Brain microvascular endothelial cell (primary cell): ENCODE measurements at regions not wholly inside any gene's neighbourhood (a gene's known extent, or its start where the extent isn't known, plus 50 kb on each side); places are given as distances from the start of the nearest gene placed in this dataset.

ENCODE experiments used
- DNase-seq: peaks from one replicate; pipeline ENCODE4 v3.0.0-alpha.2; 2020
- H3K27ac ChIP-seq: fragments of 250-450 bp; sonication (Bioruptor Pico); 2 replicates; pipeline ENCODE4 v1.5.1; 2020; ENCODE audit warnings: mild to moderate bottlenecking, moderate library complexity
- H3K27me3 ChIP-seq: fragments of 250-450 bp; sonication (Bioruptor Pico); replicated peaks from 2 replicates; pipeline ENCODE4 v1.5.1; 2020; ENCODE audit warnings: mild to moderate bottlenecking
- H3K36me3 ChIP-seq: fragments of 250-450 bp; sonication (Bioruptor Pico); replicated peaks from 2 replicates; pipeline ENCODE4 v1.5.1; 2020; ENCODE audit warnings: mild to moderate bottlenecking
- H3K4me3 ChIP-seq: 2 replicates; pipeline ENCODE4 v1.5.1; 2011; ENCODE audit warnings: low read depth, mild to moderate bottlenecking, control low read depth, low read length, moderate library complexity
- in situ Hi-C: cut with HindIII; loops from 2 replicates; pipeline ENCODE4 v1.10.0; 2017; ENCODE audit warnings: low sequenced_read_pairs, low pct_ligation_motif_present
- TF ChIP-seq, protein P1 (sequence below): IDR thresholded peaks from 2 replicates; pipeline ENCODE4 v1.5.1; 2011; ENCODE audit warnings: low read depth, mild to moderate bottlenecking, moderate library complexity, low read length, control low read depth, inconsistent platforms; ENCODE audit errors: missing control alignments

DNA sequence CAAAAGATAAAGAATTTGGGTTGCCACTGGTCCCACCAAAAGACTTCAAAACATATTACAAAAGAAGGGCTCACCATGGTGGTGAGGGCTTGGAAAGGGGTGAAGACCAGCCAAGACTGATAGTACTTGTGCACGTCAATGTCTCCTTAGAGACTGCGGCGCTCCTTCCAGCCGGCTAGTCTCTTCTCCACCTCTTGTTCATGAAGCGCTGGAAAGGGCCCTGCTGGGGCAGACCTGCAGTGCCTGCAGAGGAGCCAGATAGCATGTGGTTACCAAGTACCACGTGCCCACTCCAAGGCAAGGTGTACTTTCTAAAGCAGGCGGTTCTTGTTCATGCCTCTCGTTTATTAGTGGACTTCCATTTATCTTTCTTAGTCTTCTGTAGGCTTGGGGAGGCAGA, 92.7 kb upstream of the FAM20A start:
- Histone ChIP-seq H3K36me3 (no peaks in the 10 kb centered on the region), H3K4me3 (no peak overlapping the region), H3K27me3 (no peaks in the 10 kb centered on the region), H3K27ac (no peak overlapping the region)
- TF ChIP-seq, protein P1, sequence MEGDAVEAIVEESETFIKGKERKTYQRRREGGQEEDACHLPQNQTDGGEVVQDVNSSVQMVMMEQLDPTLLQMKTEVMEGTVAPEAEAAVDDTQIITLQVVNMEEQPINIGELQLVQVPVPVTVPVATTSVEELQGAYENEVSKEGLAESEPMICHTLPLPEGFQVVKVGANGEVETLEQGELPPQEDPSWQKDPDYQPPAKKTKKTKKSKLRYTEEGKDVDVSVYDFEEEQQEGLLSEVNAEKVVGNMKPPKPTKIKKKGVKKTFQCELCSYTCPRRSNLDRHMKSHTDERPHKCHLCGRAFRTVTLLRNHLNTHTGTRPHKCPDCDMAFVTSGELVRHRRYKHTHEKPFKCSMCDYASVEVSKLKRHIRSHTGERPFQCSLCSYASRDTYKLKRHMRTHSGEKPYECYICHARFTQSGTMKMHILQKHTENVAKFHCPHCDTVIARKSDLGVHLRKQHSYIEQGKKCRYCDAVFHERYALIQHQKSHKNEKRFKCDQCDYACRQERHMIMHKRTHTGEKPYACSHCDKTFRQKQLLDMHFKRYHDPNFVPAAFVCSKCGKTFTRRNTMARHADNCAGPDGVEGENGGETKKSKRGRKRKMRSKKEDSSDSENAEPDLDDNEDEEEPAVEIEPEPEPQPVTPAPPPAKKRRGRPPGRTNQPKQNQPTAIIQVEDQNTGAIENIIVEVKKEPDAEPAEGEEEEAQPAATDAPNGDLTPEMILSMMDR = no peak
- no peak for DNase-seq
- in situ Hi-C loops = no loop called here

DNA sequence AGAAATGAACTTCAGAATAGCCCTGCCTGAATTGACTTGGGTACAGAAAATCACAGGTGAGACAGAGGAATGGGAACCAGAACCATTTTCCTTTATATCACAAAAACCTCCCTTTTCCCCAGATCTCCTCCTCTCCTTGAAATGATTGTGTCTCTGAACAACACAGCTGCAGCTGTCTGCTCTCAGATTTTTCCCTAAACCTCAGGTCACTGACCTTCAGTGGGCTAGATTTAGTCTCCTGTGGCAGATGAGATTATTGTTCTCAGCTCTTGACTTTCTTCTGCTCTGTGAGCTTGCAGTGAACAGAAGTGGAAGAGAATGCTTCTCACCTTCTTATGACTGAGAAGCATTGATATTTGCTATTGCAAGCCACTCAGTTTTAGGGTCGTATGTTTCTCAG, 92.3 kb upstream of the FAM20A start:
- DNase-seq = no peak
- Histone ChIP-seq H3K4me3 (no peak overlapping the region), H3K27ac (no peak overlapping the region), H3K36me3 (no peaks in the 10 kb centered on the region), H3K27me3 (no peaks in the 10 kb centered on the region)
- in situ Hi-C loops = no loop called here
- TF ChIP-seq, protein P1 = no peak

DNA sequence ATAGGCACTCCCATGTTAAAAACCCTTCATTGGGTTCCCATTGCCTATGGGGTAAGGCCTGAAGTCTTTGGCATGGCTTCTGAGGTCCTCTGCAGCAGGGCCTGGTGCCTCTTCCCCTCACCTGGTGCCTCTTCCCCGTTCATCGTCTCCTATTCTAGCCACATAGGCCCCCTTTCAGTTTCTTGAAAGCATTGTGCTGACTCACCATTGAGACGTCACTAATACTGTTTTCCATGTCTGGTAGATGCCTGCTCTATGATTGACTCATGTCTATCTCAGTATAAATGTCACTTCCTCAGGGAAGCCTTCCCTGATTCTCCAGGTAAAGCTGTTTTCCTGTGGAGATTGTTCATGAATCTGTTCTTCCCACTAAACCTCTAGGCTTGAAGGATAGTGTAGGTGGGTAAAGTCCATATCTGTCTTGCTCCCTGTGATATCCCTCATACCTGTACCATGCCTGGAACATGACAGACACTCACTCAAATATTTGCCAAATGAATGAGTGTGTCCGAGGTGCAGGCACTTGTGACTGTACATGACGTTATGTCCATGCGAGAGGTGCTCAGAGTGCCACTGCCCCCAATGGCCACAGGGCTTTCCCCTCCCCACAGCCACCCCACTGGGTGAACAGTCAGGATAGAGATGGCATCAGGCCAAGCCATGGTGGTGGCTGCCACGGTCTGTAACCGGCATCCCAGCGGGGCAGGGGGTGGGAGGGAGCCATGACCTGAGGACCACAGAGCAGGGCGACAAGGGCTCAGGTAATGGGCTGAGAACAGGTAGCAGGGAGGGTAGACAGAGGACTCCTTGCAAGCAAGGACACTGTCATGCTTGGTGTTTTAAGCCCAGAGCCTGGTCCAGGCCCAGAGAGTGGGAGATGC, 85.2 kb upstream of the FAM20A start:
- Histone ChIP-seq H3K4me3 (no peak overlapping the region), H3K36me3 (no peaks in the 10 kb centered on the region), H3K27ac (no peak overlapping the region), H3K27me3 (no peaks in the 10 kb centered on the region)
- in situ Hi-C loops = no loop called here
- TF ChIP-seq, protein P1 = no peak
- DNase-seq = no peak

DNA sequence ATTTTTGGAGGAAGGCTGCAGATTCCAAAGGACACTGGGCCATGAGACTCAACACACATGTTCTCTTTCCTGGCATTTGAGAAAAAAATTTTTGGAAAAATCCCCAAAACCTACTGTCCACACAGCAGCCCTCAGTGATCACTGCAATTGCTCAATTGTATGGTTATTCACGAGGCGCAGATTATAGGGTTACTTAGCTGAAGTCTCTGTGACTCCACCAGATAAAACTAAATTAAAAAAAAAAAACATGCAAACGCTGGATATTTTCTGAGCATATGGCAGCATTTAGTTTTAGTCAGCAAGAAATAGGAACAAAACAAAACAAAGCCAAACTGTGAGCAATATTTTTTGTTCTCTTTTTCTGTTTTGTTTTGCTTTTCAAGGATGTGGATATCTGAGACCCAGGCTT, 83.8 kb upstream of the FAM20A start:
- in situ Hi-C loops = no loop called here
- Histone ChIP-seq H3K36me3 (no peaks in the 10 kb centered on the region), H3K27ac (no peak overlapping the region), H3K4me3 (no peak overlapping the region), H3K27me3 (no peaks in the 10 kb centered on the region)
- TF ChIP-seq, protein P1 = no peak
- DNase-seq = no peak

DNA sequence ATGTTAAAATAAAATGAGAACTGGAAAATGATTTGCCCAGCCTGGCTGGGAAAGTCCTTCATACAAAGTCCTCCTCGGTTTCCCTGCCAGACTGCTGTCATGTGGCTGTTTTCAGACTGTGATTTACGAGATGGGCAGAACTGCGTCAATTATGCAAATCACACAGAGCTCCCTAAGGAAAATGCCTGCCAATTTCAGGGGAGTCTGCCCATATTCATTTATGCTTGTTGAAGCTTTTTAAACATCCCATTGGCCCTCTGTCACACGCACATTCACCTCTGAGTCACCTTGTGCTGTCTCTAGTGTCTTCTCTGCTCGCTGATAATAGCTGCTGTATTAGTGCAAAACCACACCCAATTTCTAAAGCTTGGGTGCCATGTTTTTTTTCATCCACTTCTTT, 81.7 kb upstream of the FAM20A start:
- DNase-seq = no peak
- H3K27ac ChIP-seq = no peak overlapping the region
- no peaks in the 10 kb centered on the region for H3K36me3 ChIP-seq
- no peaks in the 10 kb centered on the region for H3K27me3 ChIP-seq
- in situ Hi-C loops = no loop called here
- no peak overlapping the region for H3K4me3 ChIP-seq
- TF ChIP-seq, protein P1 = no peak

DNA sequence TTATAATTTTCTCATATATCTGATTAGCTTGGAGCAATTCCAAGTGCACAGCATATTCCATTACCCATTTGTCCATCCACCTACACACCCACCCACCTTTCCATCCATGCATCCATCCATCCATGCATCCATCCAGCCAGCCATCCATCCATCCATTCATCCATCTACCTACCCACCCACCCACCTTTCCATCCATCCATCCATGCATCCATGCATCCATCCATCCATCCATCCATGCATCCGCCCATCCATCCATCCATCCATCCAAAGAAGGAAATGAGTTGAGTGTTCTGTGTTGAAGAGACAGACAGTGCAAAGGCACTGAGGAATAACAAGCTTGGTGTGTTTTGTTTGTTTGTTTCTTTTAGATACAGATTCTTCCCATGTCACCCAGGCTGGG, 78.7 kb upstream of the FAM20A start:
- Histone ChIP-seq H3K4me3 (no peak overlapping the region), H3K27me3 (no peaks in the 10 kb centered on the region), H3K27ac (no peak overlapping the region), H3K36me3 (no peaks in the 10 kb centered on the region)
- TF ChIP-seq, protein P1 = no peak
- in situ Hi-C loops = no loop called here
- no peak for DNase-seq
